Esophagus squamous epithelium (tissue), 5 donors: ENCODE measurements at regions not wholly inside any gene's neighbourhood (a gene's known extent, or its start where the extent isn't known, plus 50 kb on each side); places are given as distances from the start of the nearest gene placed in this dataset.

ENCODE experiments used
- DNase-seq: peaks from one replicate; lab custom pipeline; 2025; lab: John Stamatoyannopoulos, UW
- H3K27ac ChIP-seq, 4 donors: fragments of 200-600 bp; sonication (generic); one replicate each; pipeline ENCODE4 v1.5.1; 2016 to 2019; ENCODE audit warnings: mild to moderate bottlenecking in 1 of 4
- H3K27me3 ChIP-seq, 4 donors: fragments of 200-600 bp; sonication (generic); 1 replicate in 3 of 4; 2 replicates in 1 of 4; pipeline versions ENCODE4 v1.5.1 to v1.6.0; 2017 to 2021; ENCODE audit warnings: antibody characterized with exemption in 1 of 4
- H3K36me3 ChIP-seq, 3 donors: fragments of 200-600 bp; sonication (generic); one replicate each; pipeline ENCODE4 v1.5.1; 2016 to 2019
- H3K4me1 ChIP-seq, 3 donors: fragments of 200-600 bp; sonication (generic); one replicate each; pipeline ENCODE4 v1.5.1; 2017 to 2019
- H3K4me3 ChIP-seq, 4 donors: fragments of 200-600 bp; sonication (generic); 1 replicate in 3 of 4; 2 replicates in 1 of 4; pipeline ENCODE4 v1.5.1; 2016 to 2019; ENCODE audit warnings: mild to moderate bottlenecking in 2 of 4, moderate library complexity in 1 of 4
- H3K9me3 ChIP-seq, 3 donors: fragments of 200-600 bp; sonication (generic); one replicate each; pipeline ENCODE4 v1.5.1; 2016 to 2019
- POLR2A ChIP-seq, 4 donors: fragments of 450-650 bp; IDR thresholded peaks; one replicate each; pipeline ENCODE4 v1.6.1; 2017; ENCODE audit warnings: antibody characterized with exemption in 4 of 4, mild to moderate bottlenecking in 4 of 4, moderate library complexity in 3 of 4
- WGBS, 2 donors: methylation state at CpG; one replicate each; pipeline ENCODE4 v1.1.5; 2018; 5-methylcytosine and 5-hydroxymethylcytosine counted together
- intact Hi-C: fragments of 100-400 bp; cut with DNase I; formaldehyde crosslinking; loops from one replicate; pipeline ENCODE4 v1.15.0; 2022
- TF ChIP-seq, protein P1 (sequence below), 6 experiments: fragments of 450-650 bp in 4 of 6; fragments of 200-600 bp in 2 of 6; sonication (generic) in 2 of 6; IDR thresholded peaks; one replicate each; pipeline ENCODE4 v1.5.1; 2016 to 2019; ENCODE audit warnings: antibody characterized with exemption in 6 of 6, mild to moderate bottlenecking in 4 of 6, moderate library complexity in 4 of 6
- donor health status: DM: yes; HTN: yes; CAD: no.

DNA sequence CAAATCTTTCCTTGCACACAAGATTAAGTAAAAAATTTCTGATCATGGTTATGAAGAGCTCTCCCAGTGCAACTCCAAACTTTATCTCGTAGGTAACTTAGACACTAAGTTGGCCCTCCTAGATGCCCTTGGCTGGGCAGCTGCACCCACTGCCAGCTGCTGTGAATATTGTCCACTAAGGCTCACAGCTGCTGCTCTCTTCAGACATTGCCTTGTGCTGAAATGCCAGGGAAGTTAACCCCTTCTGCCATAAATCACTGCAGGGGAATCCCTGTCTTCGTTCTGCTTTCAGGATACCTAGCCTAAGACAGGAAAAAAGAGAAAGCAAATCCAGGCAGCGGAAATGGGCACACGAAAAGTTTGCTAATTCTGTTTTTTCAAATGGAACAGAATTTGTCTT, 106.4 kb downstream of the IRX5 start:
- Histone ChIP-seq H3K4me1 (no peaks in the 10 kb centered on the region), H3K36me3 (no peaks in the 10 kb centered on the region), H3K27me3 (peaks cover 0 to 15% (median 0%) of the 10 kb centered on the region in 4 donors), H3K27ac (no peak overlapping the region), H3K9me3 (no peaks in the 10 kb centered on the region), H3K4me3 (no peak overlapping the region)
- TF ChIP-seq, protein P1, sequence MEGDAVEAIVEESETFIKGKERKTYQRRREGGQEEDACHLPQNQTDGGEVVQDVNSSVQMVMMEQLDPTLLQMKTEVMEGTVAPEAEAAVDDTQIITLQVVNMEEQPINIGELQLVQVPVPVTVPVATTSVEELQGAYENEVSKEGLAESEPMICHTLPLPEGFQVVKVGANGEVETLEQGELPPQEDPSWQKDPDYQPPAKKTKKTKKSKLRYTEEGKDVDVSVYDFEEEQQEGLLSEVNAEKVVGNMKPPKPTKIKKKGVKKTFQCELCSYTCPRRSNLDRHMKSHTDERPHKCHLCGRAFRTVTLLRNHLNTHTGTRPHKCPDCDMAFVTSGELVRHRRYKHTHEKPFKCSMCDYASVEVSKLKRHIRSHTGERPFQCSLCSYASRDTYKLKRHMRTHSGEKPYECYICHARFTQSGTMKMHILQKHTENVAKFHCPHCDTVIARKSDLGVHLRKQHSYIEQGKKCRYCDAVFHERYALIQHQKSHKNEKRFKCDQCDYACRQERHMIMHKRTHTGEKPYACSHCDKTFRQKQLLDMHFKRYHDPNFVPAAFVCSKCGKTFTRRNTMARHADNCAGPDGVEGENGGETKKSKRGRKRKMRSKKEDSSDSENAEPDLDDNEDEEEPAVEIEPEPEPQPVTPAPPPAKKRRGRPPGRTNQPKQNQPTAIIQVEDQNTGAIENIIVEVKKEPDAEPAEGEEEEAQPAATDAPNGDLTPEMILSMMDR (IDR thresholded peaks at IDR 0.05), result no peak
- no peak for TF ChIP-seq POLR2A (IDR thresholded peaks at IDR 0.05)
- DNase-seq, result no peak
- intact Hi-C loops, result no loop called here
- WGBS, 2 donors, result 72 to 92% methylated on average over 4 of the region's 4 CpGs

DNA sequence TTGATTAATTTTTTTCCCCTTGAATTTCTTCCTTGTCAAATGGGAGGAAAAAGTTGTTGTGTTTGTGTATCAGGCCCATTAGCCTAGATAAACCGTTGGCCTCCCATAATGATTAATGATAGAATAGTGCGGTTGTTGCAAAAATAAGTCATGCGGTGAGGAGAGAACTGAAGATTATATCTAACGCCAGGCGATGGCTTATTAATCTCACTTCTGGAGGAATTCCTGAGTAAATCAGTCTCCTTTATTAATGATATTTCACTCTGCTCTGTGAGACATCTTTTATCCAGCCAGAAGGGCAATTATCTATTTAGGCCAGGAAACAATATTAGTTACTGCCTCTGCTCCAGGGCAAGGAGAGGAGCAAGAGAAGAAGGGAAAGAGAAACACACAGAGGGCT, 107.3 kb downstream of the IRX5 start:
- no peak for DNase-seq
- Histone ChIP-seq H3K27me3 (peaks cover 0 to 17% (median 0%) of the 10 kb centered on the region in 4 donors), H3K4me3 (no peak overlapping the region), H3K27ac (no peak overlapping the region), H3K4me1 (no peaks in the 10 kb centered on the region), H3K9me3 (no peaks in the 10 kb centered on the region), H3K36me3 (no peaks in the 10 kb centered on the region)
- TF ChIP-seq POLR2A (IDR thresholded peaks at IDR 0.05), result no peak
- TF ChIP-seq, protein P1 (IDR thresholded peaks at IDR 0.05), result no peak
- intact Hi-C loops, result no loop called here
- WGBS, 2 donors, result 41 to 46% methylated on average over 5 of the region's 5 CpGs

DNA sequence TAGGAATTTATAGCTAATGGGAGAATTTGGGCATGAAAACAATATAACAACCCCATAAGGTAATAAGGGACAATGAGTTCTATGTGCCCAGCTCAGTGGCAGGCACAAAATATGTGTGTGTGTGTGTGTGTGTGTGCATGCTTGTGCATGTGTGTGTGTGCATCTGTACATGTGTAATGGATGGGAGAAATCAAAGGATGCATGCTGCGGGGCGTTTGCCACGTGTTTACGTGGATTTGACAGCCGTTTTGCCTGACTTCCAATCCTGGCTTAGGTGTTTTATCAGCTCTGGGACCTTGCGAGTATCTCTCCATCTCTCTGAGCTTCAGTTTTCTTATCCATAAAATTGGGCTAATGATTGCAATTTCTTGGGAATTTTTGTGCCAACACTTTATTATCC, 108.4 kb downstream of the IRX5 start:
- TF ChIP-seq POLR2A (IDR thresholded peaks at IDR 0.05), result no peak
- TF ChIP-seq, protein P1 (IDR thresholded peaks at IDR 0.05), result no peak
- no peak for DNase-seq
- Histone ChIP-seq H3K9me3 (no peaks in the 10 kb centered on the region), H3K36me3 (no peaks in the 10 kb centered on the region), H3K27ac (no peak overlapping the region), H3K4me3 (no peak overlapping the region), H3K27me3 (peaks cover 0 to 25% (median 0%) of the 10 kb centered on the region in 4 donors), H3K4me1 (no peaks in the 10 kb centered on the region)
- WGBS, 2 donors, result 68 to 75% methylated on average over 6 of the region's 6 CpGs
- intact Hi-C loops, result no loop called here

- no peak overlapping the region for H3K4me3 ChIP-seq
- no peaks in the 10 kb centered on the region for H3K36me3 ChIP-seq
- no peak overlapping the region for H3K27ac ChIP-seq
- H3K27me3 ChIP-seq, result peaks cover 0 to 29% (median 0%) of the 10 kb centered on the region in 4 donors
- H3K9me3 ChIP-seq, result no peaks in the 10 kb centered on the region
- no peaks in the 10 kb centered on the region for H3K4me1 ChIP-seq
- DNase-seq, result no peak
- TF ChIP-seq, protein P1 (IDR thresholded peaks at IDR 0.05), result no peak
- TF ChIP-seq POLR2A (IDR thresholded peaks at IDR 0.05), result no peak
- intact Hi-C loops, result no loop called here
- 57 to 62% methylated on average over 6 of the region's 6 CpGs for WGBS, 2 donors
These were observed 108.8 kb downstream of the IRX5 start for GRCh38 chr16:55039511-55039910.

- Histone ChIP-seq H3K27ac (no peak overlapping the region), H3K36me3 (no peaks in the 10 kb centered on the region), H3K4me1 (no peaks in the 10 kb centered on the region), H3K9me3 (no peaks in the 10 kb centered on the region), H3K4me3 (no peak overlapping the region), H3K27me3 (peaks cover 0 to 31% (median 0%) of the 10 kb centered on the region in 4 donors)
- intact Hi-C loops, result no loop called here
- TF ChIP-seq POLR2A (IDR thresholded peaks at IDR 0.05), result no peak
- TF ChIP-seq, protein P1 (IDR thresholded peaks at IDR 0.05), result no peak
- DNase-seq, result no peak
- WGBS, 2 donors, result 73 to 75% methylated on average over 5 to 7 of the region's 8 CpGs
These were observed 109.3 kb downstream of the IRX5 start for GRCh38 chr16:55039931-55040330.
